ENCODE measurements at regions not wholly inside any gene's neighbourhood (a gene's known extent, or its start where the extent isn't known, plus 50 kb on each side); places are given as distances from the start of the nearest gene placed in this dataset.

DNA sequence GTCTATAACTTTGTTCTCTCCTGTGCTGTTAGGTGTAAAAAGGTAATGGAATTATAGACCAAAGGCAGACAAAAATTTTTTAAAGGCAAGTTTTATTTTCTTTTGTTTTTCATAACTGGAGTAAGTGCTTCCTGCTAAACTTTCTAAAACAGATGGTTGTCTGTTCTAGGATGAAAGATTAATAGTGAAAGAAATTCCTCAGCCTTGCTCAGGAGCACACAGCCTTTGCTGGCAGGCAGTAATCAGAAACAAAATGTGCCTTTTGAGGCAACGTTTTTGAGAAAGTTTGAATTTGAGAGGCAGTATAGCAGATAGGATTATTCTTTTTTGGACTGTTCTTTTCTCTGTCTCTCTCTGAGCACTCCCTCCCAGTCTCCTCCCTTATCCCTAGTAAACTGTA, 2749.5 kb downstream of the PCDH9 start:
- TF ChIP-seq ZNF253 (CRISPR knock-in tag; IDR thresholded peaks at IDR 0.05; ENCODE audit: borderline replicate concordance) (no peak), NR1H2 (CRISPR knock-in tag; IDR thresholded peaks at IDR 0.05; ENCODE audit: borderline replicate concordance, low read depth) (no peak), WIZ (CRISPR knock-in tag; IDR thresholded peaks at IDR 0.05) (no peak), ZBTB38 (CRISPR knock-in tag; IDR thresholded peaks at IDR 0.05) (no peak), MXI1 (IDR thresholded peaks at IDR 0.05; ENCODE audit: borderline replicate concordance, low read depth, low read length) (no peak), CTCF (CRISPR knock-in tag; IDR thresholded peaks at IDR 0.05) (no peak), SNRNP70 (IDR thresholded peaks at IDR 0.05; ENCODE audit: low read depth, low read length) (no peak)
